Left renal pelvis (tissue), 4 donors: ENCODE measurements at regions not wholly inside any gene's neighbourhood (a gene's known extent, or its start where the extent isn't known, plus 50 kb on each side); places are given as distances from the start of the nearest gene placed in this dataset.

Source experiments
- DNase-seq, 4 donors: peaks; one replicate each; pipeline ENCODE4 v3.0.0-alpha.2; 2013; ENCODE audit warnings: low read depth in 4 of 4, low spot score in 3 of 4

DNA sequence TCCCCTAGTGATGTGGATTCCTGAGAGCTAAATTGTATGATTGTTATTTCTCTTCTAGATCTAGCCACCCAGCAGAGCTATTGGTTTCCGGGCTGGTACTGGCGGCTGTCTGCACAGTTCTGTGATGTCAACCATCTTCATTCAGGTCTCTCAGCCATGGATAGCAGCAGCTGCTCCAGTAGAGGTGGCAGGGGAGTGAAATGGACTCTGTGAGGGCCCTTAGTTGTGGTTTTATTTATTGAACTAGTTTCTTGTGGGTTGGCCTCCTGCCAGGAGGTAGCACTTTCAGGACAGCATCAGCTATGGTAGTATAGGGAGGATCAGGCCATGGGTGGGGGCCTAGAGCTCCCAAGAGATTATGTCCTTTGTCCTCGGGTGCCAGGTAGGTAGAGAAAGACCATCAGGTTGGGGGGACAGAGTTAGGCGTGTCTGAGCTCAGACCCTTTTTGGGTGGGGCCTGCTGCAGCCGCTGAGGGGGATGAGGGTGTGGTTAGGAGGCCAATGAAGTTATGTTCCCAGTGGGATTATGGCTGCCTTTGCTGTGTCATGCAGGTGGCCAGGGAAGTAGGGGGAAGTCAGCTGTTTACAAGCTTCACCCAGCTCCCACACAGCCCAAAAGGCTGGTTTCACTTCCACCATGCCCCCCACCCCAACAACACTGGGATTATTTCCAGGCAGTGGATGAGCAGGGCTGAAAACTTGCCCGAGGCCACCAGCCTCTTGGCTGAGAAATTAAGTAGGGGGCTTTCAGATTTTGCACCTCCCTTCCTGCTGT lies 55.1 kb upstream of the RGS4 start:
- no peak for DNase-seq

DNA sequence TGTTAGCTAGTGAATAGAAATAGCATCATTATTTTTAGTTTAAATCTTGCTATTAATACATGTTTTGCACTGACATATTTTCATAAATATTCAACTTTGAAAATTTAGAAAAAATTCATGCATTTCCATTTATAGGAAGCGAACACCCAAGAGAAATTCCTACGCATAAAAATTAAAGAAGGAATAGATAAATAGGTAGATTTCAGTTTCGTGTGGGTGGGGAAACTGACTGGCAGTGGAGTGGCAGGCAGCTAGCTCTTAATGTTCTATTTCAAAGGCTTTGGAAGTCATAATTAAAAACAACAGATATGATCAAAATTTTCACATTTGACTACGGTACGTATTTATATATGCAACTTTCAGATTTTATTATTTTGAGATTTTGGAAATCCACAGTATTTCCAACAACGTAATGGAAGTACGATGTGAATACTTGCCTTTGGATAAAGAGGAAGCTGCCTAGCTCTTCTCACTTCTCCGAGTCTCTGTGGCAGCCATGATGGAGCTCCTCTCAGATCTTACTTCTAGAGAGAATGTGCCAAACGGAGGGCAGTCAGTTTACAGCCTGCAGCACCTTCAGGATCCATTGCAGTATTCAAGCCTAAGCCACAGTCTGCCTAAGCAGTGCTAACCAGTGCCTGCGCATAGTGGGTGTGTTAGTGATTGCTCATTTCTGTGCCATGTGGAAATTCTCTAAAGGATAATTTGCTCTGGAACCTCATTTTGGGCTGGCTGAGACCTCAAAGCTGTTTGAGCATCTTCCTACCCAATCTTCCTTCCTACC lies 62.9 kb upstream of the RGS4 start:
- no peak for DNase-seq

DNA sequence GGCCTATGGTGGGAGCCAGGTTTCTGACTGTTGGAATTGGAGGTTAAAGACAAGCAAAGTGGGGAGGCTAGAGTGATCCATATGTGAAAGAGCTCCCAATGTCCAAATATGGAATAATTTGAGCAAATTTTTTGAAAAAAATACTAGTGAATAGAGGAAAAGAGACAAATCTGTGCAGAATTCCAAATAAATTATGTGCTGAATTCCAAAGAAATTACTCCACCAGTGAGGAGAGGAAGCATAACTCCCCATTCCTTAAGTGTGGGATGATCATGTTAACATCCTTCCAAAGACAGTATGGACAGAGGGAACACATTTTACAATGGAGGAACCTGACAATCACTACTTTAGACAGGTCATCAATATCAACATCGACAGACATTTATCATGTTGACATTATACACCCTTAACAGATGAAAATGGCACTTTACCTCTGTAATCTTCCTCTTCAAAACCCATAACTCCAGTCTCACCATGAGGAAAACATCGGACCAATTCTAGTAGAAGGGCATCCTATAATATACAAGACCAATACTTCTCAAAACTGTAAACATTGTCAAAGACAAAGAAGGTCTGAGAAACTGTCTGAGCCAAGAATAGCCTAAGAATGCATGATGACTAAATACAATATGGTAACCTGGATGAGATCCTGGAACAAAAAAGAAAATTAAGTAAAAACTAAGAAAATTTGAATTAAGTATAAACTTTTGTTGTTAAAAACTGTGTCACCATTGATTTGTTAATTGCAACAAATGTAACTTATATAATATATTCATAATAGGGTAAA lies 71.5 kb upstream of the RGS4 start:
- no peak for DNase-seq

DNA sequence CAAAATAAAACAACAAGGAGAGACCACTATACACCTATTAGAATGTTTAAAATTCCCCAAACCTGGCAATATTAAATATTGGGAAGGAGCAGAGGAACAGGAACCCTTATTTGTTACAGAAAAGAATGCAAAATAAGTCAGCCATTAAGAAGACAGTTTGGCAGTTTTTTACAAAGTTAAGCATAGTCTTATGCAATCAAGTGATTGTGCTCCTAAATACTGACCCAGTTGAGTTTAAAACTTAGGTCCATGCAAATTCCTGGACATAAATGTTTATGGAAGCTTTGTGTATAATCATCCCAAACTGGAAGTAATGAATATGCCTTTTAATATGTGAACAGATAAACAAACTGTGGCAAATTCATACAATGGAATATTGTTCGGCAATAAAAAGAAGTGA lies 72.9 kb upstream of the RGS4 start:
- no peak for DNase-seq

DNA sequence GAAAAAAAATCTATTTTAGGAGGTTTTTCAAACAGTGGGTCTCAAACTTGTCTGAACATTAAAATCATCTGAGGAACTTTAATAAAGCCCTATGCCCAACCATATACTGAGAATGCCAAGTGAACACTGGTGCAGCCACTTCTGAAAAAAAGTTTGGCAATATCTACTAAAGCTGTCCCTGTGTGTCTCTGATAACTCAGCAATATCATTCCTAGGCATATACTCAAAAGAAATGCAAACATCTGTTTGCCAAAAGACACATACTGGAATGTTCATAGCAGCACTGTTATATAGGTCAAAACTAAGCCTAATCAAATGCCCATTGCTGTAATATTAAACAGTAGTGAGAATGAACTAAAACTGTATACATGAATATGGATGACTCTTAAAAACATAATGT lies 74.2 kb upstream of the RGS4 start:
- DNase-seq, result no peak

DNA sequence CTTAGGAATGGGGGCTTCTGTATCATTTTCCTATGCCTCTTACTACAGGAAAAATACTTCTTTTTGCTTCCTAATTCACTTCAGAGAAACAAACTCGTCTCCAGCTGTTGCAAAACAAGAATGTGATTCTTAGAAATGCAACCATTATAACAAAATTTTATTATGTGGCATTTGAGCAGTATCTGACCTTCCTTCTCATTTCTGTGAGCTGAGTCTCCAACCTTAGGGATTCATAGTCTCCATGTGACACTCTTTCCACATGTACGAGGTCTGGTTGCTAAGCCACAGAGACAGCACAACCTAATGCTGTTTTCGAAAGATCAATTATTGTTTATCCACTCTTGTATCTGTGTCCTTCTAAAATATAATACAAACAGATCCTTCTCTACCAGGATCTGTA lies 75.3 kb upstream of the RGS4 start:
- no peak for DNase-seq

DNA sequence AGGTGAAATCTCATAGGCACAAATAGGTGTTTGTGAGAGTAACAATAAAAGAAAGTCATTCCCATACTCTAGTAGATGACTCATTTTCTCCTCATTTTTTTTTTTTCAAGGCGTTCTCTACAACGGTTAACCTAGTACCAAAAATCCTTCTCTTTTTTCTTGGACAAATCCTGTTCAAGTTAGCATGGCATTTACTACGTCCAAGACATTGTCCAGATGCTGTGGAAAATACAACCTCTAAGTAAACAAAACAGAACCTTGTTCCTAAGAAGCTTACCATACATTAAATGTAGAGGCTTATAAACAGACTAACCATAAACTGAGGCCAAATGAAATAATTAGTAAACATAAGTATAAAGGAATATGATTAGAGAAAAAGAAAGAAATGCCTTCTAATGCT lies 76.2 kb upstream of the RGS4 start:
- DNase-seq, result no peak

DNA sequence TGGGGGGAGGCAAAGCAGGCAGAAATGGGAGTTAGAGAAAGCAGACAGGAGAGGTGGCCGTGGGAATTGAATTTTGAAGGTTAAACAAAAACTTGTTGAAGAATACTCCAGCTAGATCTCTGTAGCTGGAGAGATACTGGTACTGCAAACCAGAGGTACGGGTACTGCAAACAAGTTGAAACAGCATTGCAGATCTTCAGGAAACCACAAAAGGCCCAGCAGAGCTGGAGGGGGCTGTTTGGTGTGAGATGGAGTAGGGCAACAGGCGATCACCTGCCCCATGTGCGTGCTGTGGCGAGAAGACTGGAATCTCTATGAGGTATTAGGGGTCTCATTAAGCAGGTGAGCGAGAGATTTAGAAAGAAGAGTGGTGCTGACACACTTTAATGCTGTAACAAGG lies 77.7 kb upstream of the RGS4 start:
- DNase-seq, result no peak

DNA sequence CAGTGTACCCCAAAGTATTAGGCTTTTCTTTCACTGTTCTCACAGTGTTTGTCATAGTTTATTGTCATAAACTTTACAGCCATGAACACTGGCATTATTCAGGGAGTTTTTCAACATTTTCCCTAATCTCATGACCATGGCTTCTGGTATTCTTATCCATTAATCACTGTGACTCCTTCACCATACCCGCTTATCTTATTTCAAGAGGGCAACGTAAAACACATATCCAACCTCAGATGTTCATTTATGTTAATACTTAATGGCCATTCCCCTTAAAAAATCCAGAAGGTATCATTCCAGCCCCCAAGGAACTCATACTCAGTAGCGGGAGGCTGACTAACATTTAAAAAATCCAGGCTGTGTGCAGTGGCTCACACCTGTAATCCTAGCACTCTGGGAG lies 78.5 kb upstream of the RGS4 start:
- DNase-seq, result no peak

DNA sequence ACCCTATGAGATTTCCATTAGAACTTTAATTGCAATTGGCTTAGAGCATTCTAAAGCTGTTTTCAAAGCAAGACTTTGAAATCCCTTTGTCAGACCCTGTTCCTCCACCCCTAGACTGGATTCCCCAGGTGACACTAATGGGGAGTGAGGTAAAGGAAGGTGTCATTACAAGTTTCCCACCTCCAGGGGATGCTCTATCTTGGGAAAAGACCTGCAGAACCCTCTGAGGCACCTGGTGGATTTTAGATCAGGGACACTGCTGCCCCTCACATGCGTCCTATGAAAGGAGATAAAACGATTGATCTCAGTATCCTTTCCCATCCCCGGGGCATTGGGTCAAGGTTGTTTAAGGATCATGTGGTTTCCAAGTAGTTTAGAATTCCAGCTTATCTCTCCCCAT lies 80.3 kb upstream of the RGS4 start:
- DNase-seq, result no peak

DNA sequence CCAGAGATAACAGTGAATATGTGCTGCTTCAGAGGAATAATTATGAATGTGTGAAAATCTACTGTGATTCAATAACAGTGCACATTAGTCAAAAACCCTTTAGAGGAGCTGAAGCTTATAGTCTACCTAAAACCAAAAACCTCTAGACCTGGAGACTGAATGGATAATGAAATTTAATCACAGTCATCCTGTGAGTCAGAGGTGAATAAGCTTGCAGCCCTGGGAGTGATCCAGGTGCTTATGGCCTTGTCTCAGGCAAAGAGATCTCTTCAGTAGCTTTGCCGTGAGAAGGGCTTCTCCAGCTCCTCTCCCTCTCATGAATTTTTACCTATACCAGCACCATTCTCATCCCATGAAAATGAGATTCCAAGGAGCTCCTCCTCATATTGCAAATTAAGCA lies 81.3 kb upstream of the RGS4 start:
- DNase-seq, result no peak

DNA sequence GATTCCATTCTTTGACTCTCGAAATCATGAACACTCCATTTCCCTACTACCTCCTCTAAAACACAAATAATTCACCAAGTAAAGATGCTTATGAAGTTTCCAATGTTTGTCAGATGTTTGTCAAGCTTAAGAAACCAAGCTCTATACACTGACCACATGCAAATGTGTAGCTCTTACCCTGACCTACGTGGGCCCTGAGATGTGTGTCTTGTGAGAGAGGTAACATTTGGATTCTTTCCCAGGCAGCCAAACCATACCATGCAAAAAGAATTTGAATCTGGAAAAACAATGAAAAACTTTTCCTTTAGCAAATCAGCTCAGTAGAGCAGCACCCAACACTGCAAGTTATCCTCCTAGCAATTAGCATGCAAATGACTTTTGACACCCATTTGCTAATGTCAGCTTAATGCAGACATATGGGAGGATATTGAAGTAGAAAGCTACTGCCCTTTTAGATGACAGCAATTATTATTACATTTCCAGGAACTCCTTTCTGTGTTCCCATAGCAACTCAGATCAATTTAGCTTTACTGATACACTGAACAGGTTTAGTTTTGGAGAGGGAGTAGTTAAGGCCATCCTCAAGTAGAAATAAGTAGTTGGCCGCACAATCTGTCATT lies 83.2 kb upstream of the RGS4 start:
- DNase-seq, result no peak

DNA sequence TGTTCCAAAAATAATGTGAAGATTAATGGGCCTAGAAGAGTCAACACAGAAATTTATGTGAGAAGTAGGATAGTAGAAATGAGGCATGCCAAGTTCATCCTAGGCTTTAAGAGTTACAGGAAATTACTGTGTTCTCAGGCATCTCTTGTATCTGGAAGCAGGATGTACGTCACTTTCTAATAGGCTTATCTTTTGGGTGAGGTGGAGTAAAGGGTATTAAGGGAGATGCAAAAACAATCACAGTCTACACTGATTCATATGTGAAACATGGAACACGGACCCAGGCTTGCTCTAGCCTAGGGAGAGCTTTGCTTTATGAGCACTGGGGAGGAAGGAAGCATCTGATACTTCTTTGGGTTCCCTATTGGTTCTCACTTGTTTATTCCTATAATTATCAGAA lies 84.5 kb upstream of the RGS4 start:
- no peak for DNase-seq

DNA sequence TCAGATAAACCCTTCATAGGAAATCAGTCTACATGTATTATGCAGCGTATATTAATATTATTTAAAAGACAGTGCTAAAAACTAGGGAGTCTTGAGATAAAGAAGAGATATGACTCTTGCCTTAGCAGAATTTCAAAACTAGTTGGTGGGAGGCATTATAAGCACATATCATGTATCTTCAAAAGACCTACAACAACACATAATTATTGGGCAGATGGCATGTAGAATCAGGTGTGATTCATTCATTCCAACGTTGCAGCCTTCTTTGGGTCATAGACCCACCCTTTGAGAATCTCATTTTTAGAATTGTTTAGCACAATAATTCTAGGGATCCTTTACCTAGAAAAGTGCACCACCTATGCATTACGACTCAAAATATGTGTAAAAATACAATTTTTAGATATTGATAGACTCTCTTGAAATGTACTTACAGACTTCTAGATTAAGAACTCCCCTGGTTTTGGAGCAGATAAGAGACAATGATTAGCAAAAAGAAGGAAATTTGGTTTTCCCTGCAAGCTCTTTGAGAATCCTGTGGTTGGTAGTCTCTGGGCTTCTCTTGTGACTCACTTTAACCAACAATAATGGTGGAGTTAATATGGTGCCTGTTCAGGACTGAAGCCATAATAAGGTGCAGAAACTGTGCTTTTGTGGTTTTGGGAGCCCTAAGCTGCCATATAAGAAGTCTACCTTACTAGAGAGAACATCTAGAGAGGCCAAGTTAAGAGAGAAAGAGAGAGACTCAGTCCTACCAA lies 85.3 kb upstream of the RGS4 start:
- DNase-seq, result no peak

DNA sequence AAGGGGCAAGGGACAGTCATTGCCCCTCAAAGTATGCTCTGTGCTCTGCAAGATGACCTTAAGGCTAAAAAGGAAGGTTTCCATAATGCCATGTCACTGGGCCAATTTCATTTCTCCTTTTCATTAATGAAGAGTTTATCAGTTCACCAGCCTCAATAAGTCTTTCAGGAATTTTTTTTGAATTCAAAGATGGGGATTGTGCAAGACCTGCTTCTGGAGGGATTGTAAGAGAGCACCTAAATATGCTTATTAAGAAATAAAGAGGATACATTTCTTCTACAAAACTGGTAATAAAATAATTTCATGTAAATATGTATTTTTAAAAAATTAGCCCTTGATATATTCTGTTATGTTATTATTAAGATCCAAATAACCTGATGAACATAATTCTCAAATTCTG lies 86.8 kb upstream of the RGS4 start:
- no peak for DNase-seq

DNA sequence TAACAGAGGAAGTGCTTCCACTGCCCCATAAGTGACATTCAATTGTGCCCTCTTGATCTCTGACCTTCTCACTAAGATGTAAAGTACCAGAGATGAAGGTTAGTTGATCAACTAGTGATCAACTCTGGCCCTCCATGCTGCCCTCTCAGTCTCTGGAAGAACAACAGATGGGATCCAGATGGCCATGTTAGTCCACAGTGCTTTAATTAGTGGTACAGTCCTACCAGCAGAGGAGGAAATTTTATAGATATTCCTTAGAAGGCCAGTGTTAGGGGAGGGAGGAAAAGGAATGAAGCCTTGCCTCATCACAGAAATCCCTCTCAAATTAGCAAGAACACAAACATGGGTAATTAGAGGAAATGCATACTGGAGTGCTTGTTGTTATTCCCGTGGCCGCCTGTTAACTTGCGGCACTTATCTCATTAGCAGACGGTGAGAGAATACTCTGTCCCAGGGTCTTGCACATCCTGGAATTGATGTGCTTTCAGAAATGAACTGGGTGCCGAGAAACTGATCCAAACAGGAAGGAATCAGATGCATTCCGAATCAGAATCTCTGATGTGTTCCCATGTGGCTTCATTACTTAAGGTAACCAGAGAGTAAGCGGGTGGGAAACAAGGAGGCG lies 91.1 kb upstream of the RGS4 start:
- no peak for DNase-seq

DNA sequence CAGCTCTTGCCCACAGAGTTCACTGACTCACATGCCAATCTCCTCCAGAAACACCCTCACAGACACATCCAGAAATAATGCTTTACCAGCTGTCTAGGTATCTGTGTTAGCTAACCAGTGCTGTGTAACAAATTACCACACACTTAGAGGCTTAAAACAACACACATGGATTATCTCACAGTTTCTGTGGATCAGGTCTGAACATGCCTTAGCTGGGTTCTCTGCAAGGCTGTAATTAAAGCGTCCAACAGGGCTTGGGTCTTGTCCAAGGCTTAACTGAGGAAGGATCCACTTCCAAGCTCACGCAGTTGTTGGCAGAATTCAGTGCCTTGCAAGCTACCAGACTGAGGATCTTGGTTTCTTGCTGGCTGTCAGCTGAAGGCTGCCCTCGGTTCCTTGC lies 92.5 kb upstream of the RGS4 start:
- no peak for DNase-seq

DNA sequence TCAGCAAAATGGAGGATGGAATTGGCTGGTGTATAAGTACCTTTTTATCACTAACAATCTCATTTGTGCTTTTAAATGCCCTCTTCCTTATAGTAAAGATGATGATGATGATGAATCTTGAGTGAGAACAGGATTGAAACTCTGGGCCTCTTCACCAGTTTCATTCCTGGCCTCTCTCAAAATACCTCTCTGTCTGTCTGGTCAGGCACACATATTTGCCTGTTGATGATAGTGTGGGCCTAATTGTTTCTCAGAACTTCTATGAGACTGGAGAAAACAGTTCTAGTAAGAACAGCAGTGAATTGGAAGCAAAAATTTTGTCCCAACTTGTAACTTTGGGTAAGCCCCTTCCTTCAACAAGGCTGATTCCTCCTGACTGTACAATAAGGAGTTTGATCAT lies 94.4 kb upstream of the RGS4 start:
- DNase-seq, result no peak

DNA sequence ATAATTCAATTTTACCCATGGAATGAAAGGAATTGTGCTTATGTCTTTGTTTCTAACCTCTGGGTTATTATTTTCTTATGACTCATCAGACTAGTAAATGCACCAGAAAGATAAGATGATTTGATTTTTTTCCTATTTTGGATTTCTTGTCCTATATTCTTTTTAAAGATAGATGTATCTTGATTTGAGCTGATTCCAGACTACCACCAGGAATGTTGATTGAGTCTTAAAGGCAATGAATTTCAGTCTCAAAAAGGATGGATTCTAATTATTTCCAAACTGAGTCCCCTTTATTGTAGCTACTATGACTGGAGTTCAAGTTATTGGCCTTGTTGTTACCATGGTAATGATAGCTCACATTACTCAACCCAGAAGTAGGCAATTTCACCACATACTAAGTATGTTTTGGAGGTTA lies 95.8 kb upstream of the RGS4 start:
- no peak for DNase-seq

DNA sequence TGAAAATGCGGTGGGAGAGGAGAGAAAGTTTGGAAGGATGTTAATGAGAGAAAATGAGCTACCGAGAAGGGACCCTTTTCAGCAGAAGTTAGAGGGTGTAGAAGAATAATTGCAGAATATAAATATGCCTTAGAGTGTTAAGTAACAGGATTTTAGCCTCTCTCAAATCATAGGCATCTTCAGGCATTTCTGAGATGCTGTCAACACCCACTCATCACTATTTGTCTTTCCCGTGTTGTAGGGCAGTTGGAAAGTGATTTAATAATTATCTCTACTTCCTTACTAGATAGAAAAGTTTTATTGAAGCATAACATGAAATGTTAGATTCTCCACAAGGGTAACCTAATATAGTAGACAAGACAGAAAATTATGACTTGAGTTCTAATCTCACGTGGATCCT lies 96.4 kb upstream of the RGS4 start:
- DNase-seq, result no peak
